ENCODE measurements at regions not wholly inside any gene's neighbourhood (a gene's known extent, or its start where the extent isn't known, plus 50 kb on each side); places are given as distances from the start of the nearest gene placed in this dataset.
A peak's percentile ranks its signal among the peaks of the same experiment; 100 is the strongest.

DNA sequence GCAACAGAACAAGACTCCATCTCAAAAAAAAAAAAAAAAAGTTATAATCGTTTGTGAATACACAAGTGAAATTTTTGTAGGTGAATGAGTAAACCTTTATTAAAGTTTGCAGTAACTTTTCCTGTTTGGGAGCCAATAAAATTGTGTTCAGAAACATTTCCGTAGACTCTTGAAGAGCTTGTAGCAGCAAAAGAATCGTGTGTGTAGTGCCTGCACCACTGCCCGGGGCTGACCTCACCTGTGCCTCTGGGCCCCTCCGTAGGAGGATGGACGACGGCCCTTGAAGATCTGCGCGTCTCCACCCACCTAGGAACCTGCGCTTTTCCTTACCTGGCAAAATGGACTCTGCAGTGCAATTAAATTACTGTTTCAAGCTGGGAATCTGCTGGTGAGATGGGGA is 366.0 kb downstream of the THBS2 start:
- DNase-seq (ENCODE audit: extremely low read depth, low read depth): no peak

DNA sequence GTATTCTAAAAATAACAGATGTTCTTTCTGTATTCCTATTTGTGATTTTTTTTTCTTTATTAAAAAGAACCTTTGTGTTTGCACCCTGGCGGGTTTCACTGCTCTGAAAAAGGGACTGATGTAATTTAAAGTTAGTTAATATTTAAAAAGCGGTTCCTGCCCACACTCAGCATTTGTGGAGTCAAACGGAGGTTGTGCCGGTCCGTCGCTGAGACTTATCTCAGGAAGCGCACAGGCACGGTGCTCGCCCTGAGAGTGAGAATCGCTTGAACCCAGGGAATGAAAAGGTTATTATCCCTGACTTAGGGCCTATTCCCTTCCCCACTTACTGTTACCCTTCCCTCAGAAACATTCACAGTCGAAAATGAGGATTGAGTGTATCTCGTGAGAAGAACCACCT is 366.7 kb downstream of the THBS2 start:
- no peak for DNase-seq (ENCODE audit: extremely low read depth, low read depth)

GRCh38 chr6:168885751-168886742 is 367.6 kb downstream of the THBS2 start:
- DNase-seq (ENCODE audit: extremely low read depth, low read depth): no peak

DNA sequence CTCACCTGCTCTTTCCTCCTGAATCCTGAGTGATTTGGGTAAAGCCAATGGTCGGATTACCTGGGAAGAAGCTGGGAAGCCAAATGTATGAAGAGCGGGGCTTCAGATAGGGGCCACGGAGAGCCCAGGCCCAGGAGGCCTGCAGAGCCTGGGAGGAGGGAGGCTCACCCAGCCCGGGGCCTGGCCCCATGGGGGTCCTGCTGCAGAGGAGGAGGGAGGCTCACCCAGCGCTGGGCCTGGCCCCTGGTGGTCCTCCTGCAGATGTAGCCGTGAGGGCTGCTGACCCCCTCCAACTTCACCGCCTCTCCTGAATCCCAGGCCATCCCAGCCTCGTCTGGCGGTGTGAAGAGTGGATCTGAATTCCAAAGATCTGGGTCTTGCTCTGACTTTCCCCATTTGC is 368.4 kb downstream of the THBS2 start:
- DNase-seq (ENCODE audit: extremely low read depth, low read depth): no peak

DNA sequence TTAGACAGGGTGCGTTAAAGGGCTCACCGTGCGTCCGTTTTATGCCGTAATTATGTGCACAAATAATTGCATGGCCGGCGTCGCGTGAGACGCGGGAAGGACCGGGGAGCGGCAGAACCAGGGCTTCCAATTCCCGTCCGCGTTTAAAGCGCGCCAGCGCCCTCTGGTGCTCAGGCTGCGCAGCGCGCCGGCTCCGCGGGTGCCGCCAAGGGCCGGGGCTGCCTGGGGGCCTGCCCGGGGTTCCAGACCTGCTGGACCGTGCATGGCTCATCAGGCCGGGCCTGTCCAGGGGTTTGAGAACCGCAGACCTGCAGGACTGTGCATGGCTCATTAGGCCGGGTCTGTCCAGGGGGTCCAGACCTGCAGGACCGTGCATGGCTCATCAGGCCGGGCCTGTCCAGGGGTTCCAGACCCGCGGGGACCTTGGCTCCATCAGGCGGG is 369.0 kb downstream of the THBS2 start:
- DNase-seq (ENCODE audit: extremely low read depth, low read depth): peak; percentile 20

DNA sequence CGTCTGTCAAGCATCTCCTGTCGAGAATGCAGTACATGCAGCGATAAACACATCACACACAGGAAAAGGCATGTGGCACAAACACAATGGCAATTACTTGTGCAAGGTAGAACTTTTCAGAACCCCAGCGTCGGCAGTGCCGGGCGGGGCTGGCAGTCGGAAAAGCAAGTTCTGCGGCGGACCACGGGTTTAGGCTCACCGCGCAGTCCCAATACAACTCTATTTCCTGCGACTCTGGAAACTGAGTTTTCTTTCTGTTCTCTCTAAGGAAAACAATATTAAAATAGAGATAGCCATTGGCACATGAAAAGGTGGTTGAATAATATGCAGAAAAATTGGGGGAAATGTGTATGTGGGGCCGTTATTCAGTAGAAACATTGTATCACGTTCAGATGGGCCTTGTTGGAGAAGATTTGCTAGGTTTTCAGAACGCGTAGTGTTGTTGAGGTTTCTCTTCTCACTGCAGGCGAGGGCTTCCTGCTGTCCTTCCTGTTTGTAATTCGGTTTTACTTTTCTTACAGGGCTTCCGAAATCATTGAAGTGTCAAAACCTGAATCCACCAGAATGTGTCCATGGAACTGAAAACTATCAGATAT is 369.5 kb downstream of the THBS2 start:
- no peak for DNase-seq (ENCODE audit: extremely low read depth, low read depth)

- DNase-seq (ENCODE audit: extremely low read depth, low read depth): no peak
Measured at GRCh38 chr6:168883410-168884049, 370.1 kb downstream of the THBS2 start.

DNA sequence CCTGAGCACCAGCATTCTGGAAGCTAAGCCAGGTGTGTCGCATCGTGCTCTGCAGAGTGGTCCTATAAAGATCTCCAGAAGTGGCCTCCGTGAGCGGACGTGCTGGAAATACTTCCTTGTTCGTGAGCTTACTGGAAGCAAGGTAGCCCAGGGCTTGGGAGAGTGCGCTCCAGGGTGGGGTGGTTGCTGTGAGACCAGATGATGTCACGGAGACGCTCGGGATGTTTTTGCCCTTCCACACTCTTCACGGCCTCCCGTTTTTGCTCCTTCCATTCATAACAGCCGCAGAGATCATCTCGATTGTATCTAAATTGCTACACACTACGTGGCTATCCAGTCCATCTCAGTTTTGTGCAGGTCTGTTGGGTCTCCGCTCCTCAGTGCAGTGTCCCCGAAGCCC is 373.4 kb downstream of the THBS2 start:
- no peak for DNase-seq (ENCODE audit: extremely low read depth, low read depth)

GRCh38 chr6:168877821-168878282 is 375.8 kb downstream of the THBS2 start:
- DNase-seq (ENCODE audit: extremely low read depth, low read depth): no peak

DNA sequence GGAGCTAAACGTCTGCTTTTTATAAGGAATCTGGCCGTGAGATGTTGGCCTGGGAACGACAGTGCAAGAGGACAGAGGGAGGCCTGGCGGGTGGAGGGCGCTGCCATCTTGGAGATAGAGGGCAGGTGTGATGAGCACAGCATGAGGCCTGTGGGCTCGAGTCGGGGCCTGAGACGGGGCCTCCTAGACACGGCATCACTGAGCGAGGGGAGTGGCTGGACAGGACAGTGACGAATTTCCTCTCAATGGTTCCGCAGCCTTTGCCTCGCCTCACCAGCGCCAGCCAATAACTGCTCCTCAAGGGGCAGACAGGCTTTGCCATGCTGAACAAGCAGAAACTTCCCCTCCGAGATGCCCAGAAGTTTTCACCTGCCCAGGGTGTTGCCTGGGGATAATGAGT is 376.7 kb downstream of the THBS2 start:
- no peak for DNase-seq (ENCODE audit: extremely low read depth, low read depth)

DNA sequence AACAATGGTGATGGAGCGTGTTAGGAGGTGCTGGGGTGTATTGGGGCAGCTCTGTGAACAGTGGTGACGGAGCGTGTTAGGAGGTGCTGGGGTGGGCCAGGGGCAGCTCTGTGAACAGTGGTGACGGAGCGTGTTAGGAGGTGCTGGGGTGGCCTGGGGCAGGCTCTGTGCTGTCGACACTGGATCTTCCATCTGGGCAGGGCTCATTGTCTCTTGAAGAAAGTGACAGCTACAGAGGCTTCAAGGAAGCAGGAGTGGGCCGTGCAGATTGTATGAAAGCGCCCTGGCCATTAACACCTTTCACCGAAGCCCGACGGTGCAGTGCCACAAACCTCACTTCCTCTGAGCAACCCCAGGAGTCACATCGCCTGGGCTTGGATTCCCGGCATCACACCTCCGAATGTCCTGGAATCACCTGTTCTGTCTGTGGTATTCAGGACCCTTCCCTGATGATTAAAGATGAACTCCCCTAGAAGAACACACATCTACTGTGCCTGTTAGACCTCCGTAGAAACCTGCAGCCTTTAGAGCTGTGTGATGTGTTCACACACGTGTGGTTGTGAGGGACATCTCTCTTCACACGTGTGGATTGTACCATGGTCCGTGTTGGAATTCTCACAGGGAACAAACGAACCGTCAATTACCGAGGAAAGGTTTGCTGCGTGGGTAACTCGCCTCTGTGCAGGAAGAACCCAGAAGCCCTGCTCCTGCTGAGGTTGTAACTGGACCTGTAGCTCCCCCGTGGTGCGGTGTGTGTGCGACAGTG is 377.7 kb downstream of the THBS2 start:
- no peak for DNase-seq (ENCODE audit: extremely low read depth, low read depth)

GRCh38 chr6:168874637-168875036 is 379.0 kb downstream of the THBS2 start:
- no peak for DNase-seq (ENCODE audit: extremely low read depth, low read depth)

DNA sequence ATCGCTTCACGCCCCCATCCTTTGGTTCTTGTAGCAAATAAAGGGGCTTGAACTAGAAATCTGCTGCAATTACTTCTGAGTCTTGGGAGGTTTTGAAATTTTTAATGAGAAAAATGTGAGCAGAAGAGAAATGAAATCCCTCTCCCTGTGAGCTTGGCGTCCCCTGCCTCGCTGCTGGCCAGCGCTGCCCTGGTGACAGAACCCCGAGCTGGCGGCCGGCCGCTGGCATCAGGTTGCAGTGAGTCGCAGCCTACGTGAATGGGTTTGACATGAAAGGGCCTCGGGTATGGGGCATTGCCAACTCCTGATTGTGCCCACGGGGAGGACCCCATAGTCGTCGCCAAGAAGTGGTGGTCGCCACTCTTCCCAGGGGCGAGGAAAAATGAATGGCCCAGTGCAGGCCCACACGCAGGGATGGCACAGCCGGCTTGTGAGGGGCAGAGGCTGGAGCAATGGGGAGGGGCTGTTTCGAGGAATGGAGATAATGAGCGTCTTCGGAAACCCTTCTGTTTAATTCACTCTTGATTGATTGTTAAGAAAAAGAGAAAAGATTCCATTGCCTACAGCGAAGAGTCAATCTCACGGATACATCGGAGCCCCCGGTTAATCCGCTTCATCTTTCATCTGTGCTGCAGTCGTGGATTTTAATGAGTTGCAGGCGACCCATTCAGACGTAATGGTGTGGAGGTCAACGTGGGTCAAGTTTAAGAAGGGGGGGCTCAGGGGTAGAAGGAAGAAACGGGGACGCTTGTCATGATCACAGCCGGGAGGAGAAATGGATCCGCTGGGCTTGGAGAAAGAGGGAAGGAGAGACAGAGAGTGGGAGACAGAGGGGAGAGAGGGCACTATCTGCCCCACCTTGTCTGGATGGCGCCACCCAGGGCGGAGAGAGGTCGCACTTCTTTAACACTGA is 380.1 kb downstream of the THBS2 start:
- no peak for DNase-seq (ENCODE audit: extremely low read depth, low read depth)

GRCh38 chr6:168871642-168872315 is 381.9 kb downstream of the THBS2 start:
- DNase-seq (ENCODE audit: extremely low read depth, low read depth): no peak

- DNase-seq (ENCODE audit: extremely low read depth, low read depth): no peak
Measured at GRCh38 chr6:168870982-168871381, 382.7 kb downstream of the THBS2 start.

DNA sequence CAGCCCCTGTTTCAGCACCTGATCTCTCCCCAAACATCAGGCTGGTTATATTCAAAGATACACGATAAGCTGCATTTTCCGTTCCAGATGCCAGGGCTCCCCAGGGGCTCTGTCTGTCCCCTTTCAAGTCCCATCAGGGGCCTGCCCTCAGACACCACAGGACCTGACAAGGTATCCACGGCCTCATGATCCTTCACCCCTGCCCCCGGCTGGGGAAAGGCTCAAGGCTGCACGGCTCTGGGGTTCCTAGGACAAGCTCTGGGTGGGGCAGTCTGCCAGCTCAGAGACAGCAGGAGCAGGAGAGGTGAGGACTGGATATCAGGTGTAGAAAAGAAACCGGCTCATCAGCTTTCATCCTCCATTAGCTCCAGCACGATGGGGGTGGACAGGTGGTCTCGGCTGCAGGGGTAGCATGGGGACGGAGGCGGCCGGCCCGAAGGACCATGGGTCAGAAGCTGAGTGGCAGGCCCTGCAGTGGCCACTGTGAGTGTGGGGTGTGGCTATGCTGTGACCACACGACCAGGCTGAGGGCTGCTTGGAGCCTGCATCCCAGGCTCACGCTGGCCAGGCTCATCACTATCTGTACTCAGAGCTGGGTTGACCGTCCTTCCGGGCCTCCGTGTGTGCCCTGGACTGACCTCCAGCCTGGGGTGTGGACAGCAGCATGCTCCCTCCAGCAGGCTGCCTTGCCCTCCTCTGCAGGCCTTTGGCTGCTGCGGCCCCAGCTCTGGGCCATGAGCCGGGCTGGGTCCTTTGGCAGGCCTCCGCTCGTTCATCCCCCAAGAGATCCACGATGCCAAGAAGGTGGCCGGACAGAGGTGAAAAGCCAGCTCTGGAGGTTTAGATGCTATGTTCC is 386.2 kb downstream of the THBS2 start:
- no peak for DNase-seq (ENCODE audit: extremely low read depth, low read depth)

- no peak for DNase-seq (ENCODE audit: extremely low read depth, low read depth)
Measured at GRCh38 chr6:168866534-168866933, 387.1 kb downstream of the THBS2 start.

- DNase-seq (ENCODE audit: extremely low read depth, low read depth): no peak
Measured at GRCh38 chr6:168865522-168865921, 388.1 kb downstream of the THBS2 start.

Measured in NCI-H460 (cell line).